ENCODE measurements at regions not wholly inside any gene's neighbourhood (a gene's known extent, or its start where the extent isn't known, plus 50 kb on each side); places are given as distances from the start of the nearest gene placed in this dataset.
"Not testable (repeated sequence)": the region's sequence is repeated elsewhere in the genome, so short reads cannot be mapped to it uniquely, and the experiment has no call there.

GRCh38 chrX:74251006-74251930 is 52.7 kb upstream of the ZCCHC13 start:
- DNase-seq (ENCODE audit: low spot score), result peak; percentile 66

- DNase-seq (ENCODE audit: low spot score), result peak; percentile 20
Measured at GRCh38 chrX:74250574-74250973, 53.4 kb upstream of the ZCCHC13 start.

- peak; percentile 35 for DNase-seq (ENCODE audit: low spot score)
Measured at GRCh38 chrX:74249963-74250362, 54.0 kb upstream of the ZCCHC13 start.

GRCh38 chrX:74248889-74249288 is 55.1 kb upstream of the ZCCHC13 start:
- DNase-seq (ENCODE audit: low spot score), result no peak

GRCh38 chrX:74246524-74246923 is 57.5 kb upstream of the ZCCHC13 start:
- DNase-seq (ENCODE audit: low spot score), result no peak

- DNase-seq (ENCODE audit: low spot score), result no peak
Measured at GRCh38 chrX:74242484-74243138, 61.4 kb upstream of the ZCCHC13 start.

GRCh38 chrX:74242050-74242449 is 61.9 kb upstream of the ZCCHC13 start:
- DNase-seq (ENCODE audit: low spot score), result no peak

- no peak for DNase-seq (ENCODE audit: low spot score)
Measured at GRCh38 chrX:74238771-74239170, 65.2 kb upstream of the ZCCHC13 start.

GRCh38 chrX:74234818-74235217 is 69.2 kb upstream of the ZCCHC13 start:
- DNase-seq (ENCODE audit: low spot score), result no peak

- peak; percentile 43 for DNase-seq (ENCODE audit: low spot score)
Measured at GRCh38 chrX:74232859-74233258, 71.1 kb upstream of the ZCCHC13 start.

GRCh38 chrX:74231625-74232024 is 72.4 kb upstream of the ZCCHC13 start:
- no peak for DNase-seq (ENCODE audit: low spot score)

- no peak for DNase-seq (ENCODE audit: low spot score)
Measured at GRCh38 chrX:74230094-74230493, 73.9 kb upstream of the ZCCHC13 start.

GRCh38 chrX:74225111-74225510 is 78.9 kb upstream of the ZCCHC13 start:
- DNase-seq (ENCODE audit: low spot score), result no peak

- no peak for DNase-seq (ENCODE audit: low spot score)
Measured at GRCh38 chrX:74220277-74220676, 83.7 kb upstream of the ZCCHC13 start.

GRCh38 chrX:74218895-74219294 is 85.1 kb upstream of the ZCCHC13 start:
- DNase-seq (ENCODE audit: low spot score), result no peak

- no peak for DNase-seq (ENCODE audit: low spot score)
Measured at GRCh38 chrX:74216421-74216820, 87.6 kb upstream of the ZCCHC13 start.

- DNase-seq (ENCODE audit: low spot score), result no peak
Measured at GRCh38 chrX:74211911-74212310, 92.1 kb upstream of the ZCCHC13 start.

- no peak for DNase-seq (ENCODE audit: low spot score)
Measured at GRCh38 chrX:74207539-74207938, 96.4 kb upstream of the ZCCHC13 start.

- DNase-seq (ENCODE audit: low spot score), result no peak
Measured at GRCh38 chrX:74195605-74196004, 108.4 kb upstream of the ZCCHC13 start.

- DNase-seq (ENCODE audit: low spot score), result no peak
Measured at GRCh38 chrX:74195120-74195519, 108.9 kb upstream of the ZCCHC13 start.

GRCh38 chrX:74187211-74187610 is 116.8 kb upstream of the ZCCHC13 start:
- no peak for DNase-seq (ENCODE audit: low spot score)

GRCh38 chrX:74183047-74183446 is 120.9 kb upstream of the ZCCHC13 start:
- not testable (repeated sequence) for DNase-seq (ENCODE audit: low spot score)

- DNase-seq (ENCODE audit: low spot score), result not testable (repeated sequence)
Measured at GRCh38 chrX:74181976-74182375, 122.0 kb upstream of the ZCCHC13 start.

All from hematopoietic multipotent progenitor cell treated with erythropoietin and hydrocortisone succinate and interleukin-3 and kit ligand, for 17 days (in vitro differentiated cells).